Thymus (tissue), 11 donors: ENCODE measurements at regions not wholly inside any gene's neighbourhood (a gene's known extent, or its start where the extent isn't known, plus 50 kb on each side); places are given as distances from the start of the nearest gene placed in this dataset.

Experiments used
- DNase-seq, 9 donors: peaks; one replicate each; pipeline ENCODE4 v3.0.0-alpha.2; 2013; ENCODE audit warnings: low spot score in 9 of 9, low read depth in 6 of 9, missing footprints in 1 of 9
- H3K27ac ChIP-seq, 2 donors: one replicate each; pipeline ENCODE4 v1.5.1; 2013; ENCODE audit warnings: control low read depth in 1 of 2, low read depth in 1 of 2, low read length in 1 of 2, mild to moderate bottlenecking in 1 of 2, moderate library complexity in 1 of 2
- H3K27me3 ChIP-seq, 2 donors: one replicate each; pipeline ENCODE4 v1.5.1; 2013; ENCODE audit warnings: low read length in 1 of 2; ENCODE audit not compliant: control insufficient read depth in 2 of 2, insufficient read depth in 1 of 2
- H3K36me3 ChIP-seq, 2 donors: one replicate each; pipeline ENCODE4 v1.5.1; 2013; ENCODE audit warnings: low read length in 1 of 2, mild to moderate bottlenecking in 1 of 2, moderate library complexity in 1 of 2; ENCODE audit not compliant: control insufficient read depth in 2 of 2, insufficient read depth in 2 of 2
- H3K4me1 ChIP-seq, 2 donors: one replicate each; pipeline ENCODE4 v1.5.1; 2013; ENCODE audit warnings: low read length in 2 of 2; ENCODE audit not compliant: control insufficient read depth in 2 of 2, insufficient read depth in 2 of 2
- H3K4me3 ChIP-seq, 2 donors: one replicate each; pipeline ENCODE4 v1.5.1; 2013; ENCODE audit warnings: low read length in 2 of 2, control low read depth in 1 of 2, mild to moderate bottlenecking in 1 of 2
- H3K9me3 ChIP-seq, 2 donors: one replicate each; pipeline ENCODE4 v1.5.1; 2013; ENCODE audit warnings: low read length in 1 of 2, mild to moderate bottlenecking in 1 of 2; ENCODE audit not compliant: control insufficient read depth in 2 of 2, insufficient read depth in 1 of 2
- WGBS: extraction: QIAGEN DNeasy Blood & Tissue Kit; methylation state at CpG from one replicate; pipeline ENCODE4 v1.1.7; 2013; 5-methylcytosine and 5-hydroxymethylcytosine counted together
- donor health status: healthy.

GRCh38 chr2:12610314-12610713 is 106.4 kb upstream of the TRIB2 start:
- H3K36me3 ChIP-seq, result no peaks in the 10 kb centered on the region
- H3K9me3 ChIP-seq, result no peaks in the 10 kb centered on the region
- H3K27me3 ChIP-seq, result no peaks in the 10 kb centered on the region
- H3K27ac ChIP-seq, result no peak overlapping the region
- no peak overlapping the region for H3K4me3 ChIP-seq
- H3K4me1 ChIP-seq, result peaks cover 0 to 5% of the 10 kb centered on the region in 2 donors
- no peak for DNase-seq

GRCh38 chr2:12612168-12612567 is 104.6 kb upstream of the TRIB2 start:
- Histone ChIP-seq H3K27ac (no peak overlapping the region), H3K4me3 (no peak overlapping the region), H3K27me3 (no peaks in the 10 kb centered on the region), H3K36me3 (no peaks in the 10 kb centered on the region), H3K4me1 (peaks cover 0 to 5% of the 10 kb centered on the region in 2 donors), H3K9me3 (no peaks in the 10 kb centered on the region)
- no peak for DNase-seq
- 98% methylated on average over 2 of the region's 2 CpGs for WGBS

GRCh38 chr2:12612671-12613070 is 104.1 kb upstream of the TRIB2 start:
- Histone ChIP-seq H3K36me3 (no peaks in the 10 kb centered on the region), H3K4me3 (no peak overlapping the region), H3K4me1 (peaks cover 0 to 5% of the 10 kb centered on the region in 2 donors), H3K27me3 (no peaks in the 10 kb centered on the region), H3K27ac (no peak overlapping the region), H3K9me3 (no peaks in the 10 kb centered on the region)
- no peak for DNase-seq
- WGBS, result 87% methylated on average over 2 of the region's 2 CpGs

GRCh38 chr2:12613137-12613835 is 103.5 kb upstream of the TRIB2 start:
- Histone ChIP-seq H3K9me3 (no peaks in the 10 kb centered on the region), H3K4me3 (no peak overlapping the region), H3K27me3 (no peaks in the 10 kb centered on the region), H3K27ac (no peak overlapping the region), H3K36me3 (no peaks in the 10 kb centered on the region), H3K4me1 (peaks cover 0 to 5% of the 10 kb centered on the region in 2 donors)
- WGBS, result 95% methylated on average over 7 of the region's 7 CpGs
- no peak for DNase-seq

GRCh38 chr2:12615509-12615908 is 101.2 kb upstream of the TRIB2 start:
- DNase-seq, result no peak
- 98% methylated on average over 2 of the region's 2 CpGs for WGBS
- no peak overlapping the region for H3K27ac ChIP-seq
- H3K27me3 ChIP-seq, result no peaks in the 10 kb centered on the region
- H3K4me1 ChIP-seq, result peaks cover 0 to 5% of the 10 kb centered on the region in 2 donors
- no peaks in the 10 kb centered on the region for H3K36me3 ChIP-seq
- H3K9me3 ChIP-seq, result no peaks in the 10 kb centered on the region
- H3K4me3 ChIP-seq, result no peak overlapping the region

- DNase-seq, result no peak
- no peaks in the 10 kb centered on the region for H3K27me3 ChIP-seq
- H3K9me3 ChIP-seq, result no peaks in the 10 kb centered on the region
- H3K27ac ChIP-seq, result no peak overlapping the region
- H3K4me3 ChIP-seq, result no peak overlapping the region
- 95% methylated on average over 2 of the region's 2 CpGs for WGBS
- H3K36me3 ChIP-seq, result no peaks in the 10 kb centered on the region
- H3K4me1 ChIP-seq, result peaks cover 0 to 5% of the 10 kb centered on the region in 2 donors
Observed at GRCh38 chr2:12616456-12617156, 100.1 kb upstream of the TRIB2 start.

GRCh38 chr2:12617366-12617765 is 99.4 kb upstream of the TRIB2 start:
- WGBS, result 81% methylated on average over 3 of the region's 3 CpGs
- Histone ChIP-seq H3K27ac (no peak overlapping the region), H3K27me3 (no peaks in the 10 kb centered on the region), H3K4me1 (peaks cover 0 to 5% of the 10 kb centered on the region in 2 donors), H3K36me3 (no peaks in the 10 kb centered on the region), H3K9me3 (no peaks in the 10 kb centered on the region), H3K4me3 (no peak overlapping the region)
- no peak for DNase-seq

- H3K27ac ChIP-seq, result no peak overlapping the region
- H3K4me3 ChIP-seq, result no peak overlapping the region
- peaks cover 0 to 5% of the 10 kb centered on the region in 2 donors for H3K4me1 ChIP-seq
- H3K36me3 ChIP-seq, result no peaks in the 10 kb centered on the region
- H3K9me3 ChIP-seq, result no peaks in the 10 kb centered on the region
- no peaks in the 10 kb centered on the region for H3K27me3 ChIP-seq
- WGBS, result 96% methylated on average over 2 of the region's 2 CpGs
- DNase-seq, result no peak
Observed at GRCh38 chr2:12617853-12618252, 98.9 kb upstream of the TRIB2 start.

- Histone ChIP-seq H3K27me3 (no peaks in the 10 kb centered on the region), H3K36me3 (no peaks in the 10 kb centered on the region), H3K4me1 (peaks cover 0 to under 1% of the 10 kb centered on the region in 2 donors), H3K9me3 (no peaks in the 10 kb centered on the region), H3K27ac (no peak overlapping the region), H3K4me3 (no peak overlapping the region)
- no peak for DNase-seq
Observed at GRCh38 chr2:12618576-12618975, 98.2 kb upstream of the TRIB2 start.
